GM19372 (cell line): ENCODE measurements at regions not wholly inside any gene's neighbourhood (a gene's known extent, or its start where the extent isn't known, plus 50 kb on each side); places are given as distances from the start of the nearest gene placed in this dataset.

ENCODE experiments used
- ATAC-seq: cut with Tn5 transposase; IDR thresholded peaks from one replicate; pipeline ENCODE4 v1.9.1; 2021; ENCODE audit warnings: mild to moderate bottlenecking, low read depth, moderate library complexity; ENCODE audit not compliant: unreplicated experiment

DNA sequence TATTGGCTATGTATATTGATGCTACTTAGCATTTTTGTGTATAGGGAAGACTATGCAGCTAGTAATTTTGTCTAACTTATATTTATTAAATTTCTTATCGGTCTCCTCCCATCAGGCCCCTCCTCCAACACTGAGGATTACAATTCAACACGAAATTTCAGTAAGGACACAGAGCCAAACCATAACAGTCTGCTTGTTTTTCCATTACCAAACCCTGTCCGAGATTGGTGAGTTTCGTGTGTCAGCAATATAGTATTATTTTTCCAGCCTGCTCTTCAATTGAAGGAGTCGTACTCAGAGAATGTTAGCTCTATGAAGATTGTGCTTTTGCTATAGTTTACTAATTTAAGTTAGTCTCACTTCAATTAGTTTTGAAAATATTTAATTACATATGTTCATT lies 1495.3 kb downstream of the MRPL39 start:
- ATAC-seq: no peak

- ATAC-seq: no peak
Observed at GRCh38 chr21:24110846-24111245, 1496.4 kb downstream of the MRPL39 start.

DNA sequence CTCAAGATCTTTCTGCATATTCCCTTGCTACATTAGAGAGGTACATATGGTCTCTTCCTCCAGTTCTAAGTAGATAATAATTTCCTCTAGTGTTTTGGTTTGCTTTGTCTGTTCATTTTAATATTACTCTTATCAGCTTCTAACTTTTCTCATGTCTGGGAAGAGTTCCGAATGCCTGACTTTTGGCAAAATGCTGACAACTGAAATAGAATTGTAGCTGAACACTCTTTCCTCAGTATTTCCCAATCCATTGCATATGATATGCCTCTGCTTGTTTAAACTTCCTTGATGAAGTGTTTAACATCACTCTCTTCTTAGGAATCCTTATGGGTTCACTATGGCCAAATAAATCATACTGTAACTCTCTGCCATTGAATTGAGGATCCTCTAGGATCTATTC lies 1510.1 kb downstream of the MRPL39 start:
- no peak for ATAC-seq

DNA sequence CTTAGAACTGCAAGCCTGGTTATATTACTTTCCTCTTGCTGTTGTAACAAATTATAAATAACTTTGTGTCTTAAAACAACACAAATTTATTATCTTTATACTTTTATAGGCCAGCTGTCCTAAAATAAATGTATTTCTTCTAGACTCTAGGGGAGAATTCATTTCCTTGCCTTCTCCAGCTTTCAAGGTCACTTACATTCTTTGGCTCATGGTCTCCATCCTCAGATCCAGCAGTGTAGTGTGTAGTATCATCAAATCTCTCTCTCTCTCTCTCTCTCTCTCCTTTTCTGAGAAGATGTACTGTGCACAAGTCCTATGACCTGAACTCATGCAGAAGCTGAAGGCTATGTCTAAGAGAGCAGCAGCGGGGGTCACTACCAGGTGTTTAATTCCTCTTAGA lies 1510.6 kb downstream of the MRPL39 start:
- ATAC-seq: no peak

DNA sequence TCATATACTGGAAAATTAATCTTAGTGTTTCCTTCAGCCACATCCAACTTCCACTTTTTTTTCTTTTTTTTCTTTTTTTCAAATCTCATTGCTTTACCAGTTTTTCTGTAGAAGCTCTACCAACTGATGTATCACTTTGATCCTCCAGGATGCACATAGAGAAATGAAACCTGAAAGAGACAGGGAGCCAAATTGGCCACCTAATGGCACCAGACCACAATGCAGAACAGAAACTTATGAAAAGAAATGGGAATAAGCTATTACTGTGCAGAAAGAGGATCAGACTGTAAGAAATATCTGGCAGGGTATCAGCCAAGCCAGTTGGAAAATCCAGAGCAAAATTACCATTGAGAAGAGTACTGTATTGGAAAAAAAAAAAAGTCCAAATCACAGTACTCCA lies 1514.2 kb downstream of the MRPL39 start:
- no peak for ATAC-seq

DNA sequence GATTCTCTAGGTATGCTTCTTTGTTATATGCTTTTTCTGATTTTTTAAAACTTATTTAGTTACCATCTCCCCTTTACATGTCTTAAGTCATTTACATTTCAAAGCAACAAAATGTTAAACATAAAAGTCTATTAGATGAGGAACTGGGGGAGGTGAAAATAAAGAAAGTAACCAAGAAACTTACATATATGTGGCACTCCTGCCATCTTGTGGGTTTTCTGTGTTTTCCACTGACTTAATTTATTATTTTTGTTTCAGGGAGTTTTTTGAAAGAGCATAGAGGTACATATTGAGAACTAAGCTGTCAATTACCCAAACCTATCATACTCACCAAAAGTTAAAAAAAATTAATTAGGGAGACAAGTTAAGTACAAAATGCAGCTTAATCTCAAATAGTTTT lies 1531.1 kb downstream of the MRPL39 start:
- no peak for ATAC-seq

DNA sequence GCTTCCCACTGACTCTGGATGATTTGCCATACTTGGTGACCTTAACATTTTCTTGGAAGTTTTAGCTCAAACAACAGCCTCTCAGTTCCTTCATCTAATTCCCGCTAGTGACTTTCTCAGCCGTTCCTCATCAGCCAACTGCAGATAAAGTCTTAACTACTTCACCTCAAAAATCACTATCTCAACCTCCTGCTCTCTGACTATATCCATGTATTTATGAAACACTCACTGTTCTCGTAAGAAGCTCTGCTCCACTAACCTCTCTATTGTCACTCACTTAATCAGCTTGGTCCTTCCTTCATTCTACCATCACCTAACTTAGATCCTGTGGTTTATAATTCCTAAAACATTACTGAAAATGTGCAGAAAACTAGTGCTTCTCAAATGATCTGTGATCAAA lies 1551.6 kb downstream of the MRPL39 start:
- ATAC-seq: no peak

DNA sequence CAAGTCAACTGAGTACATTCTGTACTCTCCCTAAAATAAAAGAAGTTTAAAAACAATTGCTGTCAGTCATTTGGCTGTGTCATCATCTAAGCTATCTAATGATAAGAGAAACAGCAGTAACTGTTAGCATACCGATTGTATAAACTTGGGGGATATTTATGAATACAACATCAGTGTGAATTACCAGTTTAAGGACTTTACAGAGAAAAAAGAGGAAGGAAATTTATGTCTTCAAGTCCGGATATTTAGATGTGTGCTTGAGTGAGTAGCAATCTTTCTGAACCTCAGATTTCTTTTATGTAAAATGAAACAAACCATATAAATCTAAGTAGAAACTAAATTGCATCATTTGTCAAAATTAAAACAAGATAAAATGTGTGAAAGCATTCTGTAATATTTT lies 1557.0 kb downstream of the MRPL39 start:
- no peak for ATAC-seq

DNA sequence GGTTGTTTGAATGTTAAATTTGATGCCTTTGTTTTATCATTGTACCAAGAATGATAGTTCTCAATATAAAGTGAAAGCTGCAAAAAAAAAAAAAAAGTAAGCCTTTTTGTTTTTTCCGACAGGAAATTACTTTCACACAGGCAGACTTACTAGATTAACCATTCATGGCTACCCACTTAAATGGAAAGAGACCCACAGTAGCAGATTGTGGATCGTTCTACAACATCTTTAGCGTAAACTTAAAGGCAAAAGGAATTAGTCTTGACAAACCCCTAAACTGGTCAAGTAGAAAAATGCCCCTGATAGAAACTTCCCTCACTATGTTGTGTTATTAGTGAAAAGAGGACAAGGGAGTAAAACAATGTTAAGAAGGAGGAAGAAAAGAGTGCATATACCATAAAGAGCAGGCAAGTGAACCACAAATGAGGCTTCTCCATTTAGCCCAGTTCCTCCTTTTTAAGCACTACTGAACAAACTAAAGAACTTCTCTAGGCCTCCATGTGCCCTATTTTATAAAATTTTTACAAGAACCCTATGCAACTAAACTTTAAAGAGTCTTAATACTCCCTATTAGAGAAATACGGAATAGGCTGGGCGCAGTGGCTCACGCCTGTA lies 1560.3 kb downstream of the MRPL39 start:
- no peak for ATAC-seq

DNA sequence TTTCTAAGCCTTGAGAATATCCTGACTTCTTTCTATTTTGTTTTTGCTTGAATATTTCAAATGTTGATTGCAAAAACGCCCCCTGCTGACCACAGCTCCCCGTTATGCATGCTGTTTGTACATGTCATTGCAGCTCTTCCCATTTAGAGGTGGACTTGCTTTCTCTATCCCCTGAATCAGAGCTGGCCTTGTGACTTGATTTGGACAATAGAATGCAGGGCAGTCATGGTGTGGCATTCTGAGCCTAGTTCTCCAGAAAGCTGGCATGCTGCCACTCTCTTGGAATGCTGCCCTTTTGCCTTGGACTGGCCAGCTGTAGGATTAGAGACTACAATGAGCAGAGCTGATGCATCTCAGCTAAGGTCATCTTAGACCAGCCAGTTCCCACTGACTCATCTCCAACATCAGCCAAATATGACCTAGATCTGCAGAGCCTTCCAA lies 1561.5 kb downstream of the MRPL39 start:
- no peak for ATAC-seq

DNA sequence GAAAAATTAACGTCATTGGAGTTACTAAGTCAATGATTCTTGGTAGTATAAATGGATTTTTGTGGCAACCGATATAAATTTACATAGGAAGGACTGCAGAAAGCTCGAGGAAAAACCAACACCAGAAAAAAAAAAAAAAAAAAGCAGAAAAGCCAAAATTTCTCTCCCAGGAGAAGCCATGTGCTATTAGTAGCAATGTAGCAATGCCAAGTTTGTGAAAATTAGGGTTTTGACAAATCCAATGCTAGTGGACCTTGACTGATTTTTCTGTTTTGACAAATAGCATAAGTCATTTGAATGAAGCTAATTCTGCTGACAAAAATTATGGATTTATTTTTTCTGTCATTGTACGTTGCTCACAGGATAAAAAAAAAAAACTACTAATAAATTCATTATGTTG lies 1561.9 kb downstream of the MRPL39 start:
- ATAC-seq: no peak

- no peak for ATAC-seq
Observed at GRCh38 chr21:24042687-24043086, 1564.6 kb downstream of the MRPL39 start.

- no peak for ATAC-seq
Observed at GRCh38 chr21:24032709-24033232, 1574.5 kb downstream of the MRPL39 start.

GRCh38 chr21:24027396-24027795 lies 1579.9 kb downstream of the MRPL39 start:
- ATAC-seq: no peak

- ATAC-seq: no peak
Observed at GRCh38 chr21:24025101-24025500, 1582.2 kb downstream of the MRPL39 start.

GRCh38 chr21:24023936-24024335 lies 1583.3 kb downstream of the MRPL39 start:
- ATAC-seq: no peak

GRCh38 chr21:24023402-24023801 lies 1583.9 kb downstream of the MRPL39 start:
- no peak for ATAC-seq

GRCh38 chr21:24014381-24014780 lies 1592.9 kb downstream of the MRPL39 start:
- no peak for ATAC-seq

DNA sequence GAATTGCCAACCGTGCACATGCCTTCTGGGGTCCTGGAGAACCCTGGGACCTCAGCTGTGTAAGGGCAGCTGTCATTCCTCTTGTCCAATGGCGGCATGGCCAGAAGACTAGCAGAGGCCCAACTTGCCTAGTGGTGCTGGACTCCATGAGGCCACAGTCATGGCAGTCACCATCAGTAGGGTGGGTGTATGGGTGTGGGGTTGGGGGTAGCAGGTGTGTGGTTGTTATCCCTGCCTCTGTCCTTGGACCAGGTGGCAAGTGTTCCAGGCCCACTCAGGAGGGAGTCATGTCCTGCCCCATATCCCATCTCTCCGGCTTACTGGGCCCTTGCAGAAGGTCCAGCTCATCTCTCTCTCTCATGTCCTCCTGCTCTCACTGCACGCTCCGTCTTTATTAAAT lies 1596.2 kb downstream of the MRPL39 start:
- ATAC-seq: no peak

DNA sequence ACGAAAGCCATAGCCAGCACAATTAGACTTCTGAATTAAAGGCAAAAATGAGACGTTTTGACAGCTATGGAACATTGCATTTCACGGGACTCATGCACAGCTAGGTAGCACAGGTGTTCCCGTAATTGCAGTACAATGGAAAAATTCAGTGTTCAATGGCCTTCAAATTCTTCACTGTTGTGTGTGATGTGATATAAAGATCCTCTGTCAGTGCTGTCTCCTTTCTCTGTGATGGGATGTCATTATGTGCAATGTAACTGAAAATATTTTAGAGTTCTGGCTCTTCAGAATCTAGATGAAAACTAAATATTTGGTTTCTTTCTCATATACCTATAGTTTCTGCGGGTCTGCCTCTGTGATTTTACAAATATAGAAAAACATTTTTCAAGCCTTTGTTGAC lies 1599.7 kb downstream of the MRPL39 start:
- ATAC-seq: no peak

DNA sequence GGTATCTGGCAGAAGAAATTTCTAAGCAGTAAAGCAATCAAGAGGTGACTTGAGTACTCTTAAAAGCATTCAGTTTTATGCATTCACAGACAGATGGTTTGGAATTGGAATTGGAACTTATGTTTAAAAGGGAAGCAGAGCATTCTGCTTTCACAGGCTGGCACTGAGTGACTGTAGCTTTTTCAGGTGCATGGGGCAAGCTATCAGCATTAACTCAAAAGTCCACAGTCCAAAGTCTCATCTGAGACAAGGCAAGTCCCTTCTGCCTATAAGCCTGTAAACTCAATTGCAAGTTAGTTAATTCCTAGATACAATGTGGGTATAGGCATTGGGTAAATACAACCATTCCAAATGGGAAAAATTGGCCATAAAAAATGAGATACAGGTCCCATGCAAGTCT lies 1620.3 kb downstream of the MRPL39 start:
- ATAC-seq: no peak

DNA sequence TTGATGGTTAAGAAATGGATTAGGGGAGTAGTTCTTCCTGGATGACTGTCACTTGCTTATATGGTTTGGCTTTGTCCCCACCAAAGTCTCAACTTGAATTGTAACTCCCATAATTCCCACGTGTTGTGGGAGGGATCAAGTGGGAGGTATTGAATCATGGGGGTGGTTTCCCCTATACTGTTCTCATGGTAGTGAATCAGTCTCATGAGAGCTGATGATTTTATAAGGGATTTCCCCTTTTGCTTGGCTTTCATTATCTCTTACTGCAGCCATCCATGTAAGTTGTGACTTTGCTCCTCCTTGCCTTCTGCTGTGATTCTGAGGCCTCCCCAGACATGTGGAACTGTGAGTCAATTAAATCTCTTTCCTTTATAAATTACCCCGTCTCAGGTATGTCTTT lies 1621.1 kb downstream of the MRPL39 start:
- no peak for ATAC-seq

DNA sequence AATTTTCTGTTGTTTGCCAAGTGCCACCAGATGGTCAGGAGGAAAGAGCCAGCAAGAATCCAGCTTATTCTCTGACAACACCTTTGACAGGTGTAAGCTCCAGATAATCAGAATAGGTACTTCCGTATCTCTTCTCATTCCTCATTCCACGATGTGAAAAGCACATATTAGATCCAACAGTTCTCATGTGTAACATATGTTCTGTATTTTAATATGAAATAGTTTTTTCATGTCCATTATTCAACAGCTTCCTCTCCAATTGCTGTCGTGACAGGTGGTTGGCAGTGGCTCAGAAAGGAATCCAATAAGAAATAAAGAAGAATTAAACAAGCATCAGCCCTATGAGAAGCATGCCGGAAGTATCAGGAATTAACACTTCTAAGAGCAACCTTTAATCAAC lies 1624.7 kb downstream of the MRPL39 start:
- ATAC-seq: no peak
